WTC11 (cell line): ENCODE measurements at regions not wholly inside any gene's neighbourhood (a gene's known extent, or its start where the extent isn't known, plus 50 kb on each side); places are given as distances from the start of the nearest gene placed in this dataset.
A peak's percentile ranks its signal among the peaks of the same experiment; 100 is the strongest.

ENCODE experiments used
- CREM ChIP-seq: sonication (generic); formaldehyde crosslinking; IDR thresholded peaks from 2 replicates; pipeline ENCODE4 v1.8.1; 2022; ENCODE audit warnings: mild to moderate bottlenecking, missing genetic modification reagents, moderate library complexity
- ELF4 ChIP-seq: sonication (generic); formaldehyde crosslinking; IDR thresholded peaks from 2 replicates; pipeline ENCODE4 v1.8.1; 2022; ENCODE audit warnings: low read depth, mild to moderate bottlenecking, moderate library complexity, missing genetic modification reagents
- FOXK1 ChIP-seq: sonication (generic); formaldehyde crosslinking; IDR thresholded peaks from 2 replicates; pipeline ENCODE4 v1.8.0; 2022; ENCODE audit warnings: mild to moderate bottlenecking, moderate library complexity, missing genetic modification reagents
- MYBL2 ChIP-seq: sonication (generic); formaldehyde crosslinking; IDR thresholded peaks from 2 replicates; pipeline ENCODE4 v1.8.1; 2023; ENCODE audit warnings: mild to moderate bottlenecking, moderate library complexity, missing genetic modification reagents
- TEAD1 ChIP-seq: sonication (generic); formaldehyde crosslinking; IDR thresholded peaks from 2 replicates; pipeline ENCODE4 v1.8.0; 2022; ENCODE audit warnings: mild to moderate bottlenecking, missing genetic modification reagents
- ZBTB21 ChIP-seq: sonication (generic); formaldehyde crosslinking; IDR thresholded peaks from 2 replicates; pipeline ENCODE4 v1.8.1; 2023; ENCODE audit warnings: mild to moderate bottlenecking, missing genetic modification reagents, borderline replicate concordance
- TF ChIP-seq, protein P1 (sequence below): fragments of 200-600 bp; IDR thresholded peaks from 2 replicates; pipeline ENCODE4 v1.8.0; 2022; ENCODE audit warnings: antibody characterized with exemption
- TF ChIP-seq, protein P2 (sequence below): sonication (generic); formaldehyde crosslinking; IDR thresholded peaks from 2 replicates; pipeline ENCODE4 v1.8.1; 2022; ENCODE audit warnings: missing genetic modification reagents, borderline replicate concordance

DNA sequence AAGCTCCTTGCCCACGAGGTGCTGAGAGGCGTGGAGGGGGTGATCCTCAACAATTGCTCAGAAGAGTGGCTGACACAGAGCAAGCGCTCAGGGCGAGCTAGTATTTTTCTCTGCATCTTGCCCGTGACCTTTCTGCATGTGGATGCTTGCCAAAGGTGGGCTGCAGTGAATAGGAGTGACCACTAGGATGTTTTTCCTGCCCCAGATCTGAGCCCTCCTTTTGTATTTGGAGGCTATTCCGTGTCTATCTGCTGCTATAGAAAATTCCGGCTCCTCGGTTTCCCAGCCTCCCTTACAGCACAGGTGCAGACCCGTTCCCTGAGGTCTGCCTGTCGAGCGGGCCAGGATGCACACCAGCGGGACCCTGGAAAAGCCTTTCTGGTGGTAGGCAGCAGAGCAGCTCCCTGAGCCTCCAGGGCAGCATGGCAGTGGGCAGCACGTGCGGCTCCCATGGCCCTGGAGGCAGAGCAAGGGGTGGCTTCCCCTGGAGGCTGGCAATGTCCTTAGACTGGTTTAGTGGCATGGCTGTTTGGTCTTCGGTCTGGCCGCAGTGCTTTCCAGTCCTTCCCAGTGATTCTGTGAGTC is 145.1 kb upstream of the PCBD1 start:
- TF ChIP-seq, protein P1, sequence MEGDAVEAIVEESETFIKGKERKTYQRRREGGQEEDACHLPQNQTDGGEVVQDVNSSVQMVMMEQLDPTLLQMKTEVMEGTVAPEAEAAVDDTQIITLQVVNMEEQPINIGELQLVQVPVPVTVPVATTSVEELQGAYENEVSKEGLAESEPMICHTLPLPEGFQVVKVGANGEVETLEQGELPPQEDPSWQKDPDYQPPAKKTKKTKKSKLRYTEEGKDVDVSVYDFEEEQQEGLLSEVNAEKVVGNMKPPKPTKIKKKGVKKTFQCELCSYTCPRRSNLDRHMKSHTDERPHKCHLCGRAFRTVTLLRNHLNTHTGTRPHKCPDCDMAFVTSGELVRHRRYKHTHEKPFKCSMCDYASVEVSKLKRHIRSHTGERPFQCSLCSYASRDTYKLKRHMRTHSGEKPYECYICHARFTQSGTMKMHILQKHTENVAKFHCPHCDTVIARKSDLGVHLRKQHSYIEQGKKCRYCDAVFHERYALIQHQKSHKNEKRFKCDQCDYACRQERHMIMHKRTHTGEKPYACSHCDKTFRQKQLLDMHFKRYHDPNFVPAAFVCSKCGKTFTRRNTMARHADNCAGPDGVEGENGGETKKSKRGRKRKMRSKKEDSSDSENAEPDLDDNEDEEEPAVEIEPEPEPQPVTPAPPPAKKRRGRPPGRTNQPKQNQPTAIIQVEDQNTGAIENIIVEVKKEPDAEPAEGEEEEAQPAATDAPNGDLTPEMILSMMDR = peak; percentile 36
- no peak for TF ChIP-seq ZBTB21 (CRISPR knock-in tag)
- no peak for TF ChIP-seq ELF4 (CRISPR knock-in tag)
- no peak for TF ChIP-seq MYBL2 (CRISPR knock-in tag)
- TF ChIP-seq FOXK1 (CRISPR knock-in tag) = no peak
- TF ChIP-seq TEAD1 = no peak
- TF ChIP-seq, protein P2, sequence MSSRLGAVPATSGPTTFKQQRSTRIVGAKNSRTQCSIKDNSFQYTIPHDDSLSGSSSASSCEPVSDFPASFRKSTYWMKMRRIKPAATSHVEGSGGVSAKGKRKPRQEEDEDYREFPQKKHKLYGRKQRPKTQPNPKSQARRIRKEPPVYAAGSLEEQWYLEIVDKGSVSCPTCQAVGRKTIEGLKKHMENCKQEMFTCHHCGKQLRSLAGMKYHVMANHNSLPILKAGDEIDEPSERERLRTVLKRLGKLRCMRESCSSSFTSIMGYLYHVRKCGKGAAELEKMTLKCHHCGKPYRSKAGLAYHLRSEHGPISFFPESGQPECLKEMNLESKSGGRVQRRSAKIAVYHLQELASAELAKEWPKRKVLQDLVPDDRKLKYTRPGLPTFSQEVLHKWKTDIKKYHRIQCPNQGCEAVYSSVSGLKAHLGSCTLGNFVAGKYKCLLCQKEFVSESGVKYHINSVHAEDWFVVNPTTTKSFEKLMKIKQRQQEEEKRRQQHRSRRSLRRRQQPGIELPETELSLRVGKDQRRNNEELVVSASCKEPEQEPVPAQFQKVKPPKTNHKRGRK (CRISPR knock-in tag) = no peak
- TF ChIP-seq CREM (CRISPR knock-in tag) = no peak
